HG03469 (cell line): ENCODE measurements at regions not wholly inside any gene's neighbourhood (a gene's known extent, or its start where the extent isn't known, plus 50 kb on each side); places are given as distances from the start of the nearest gene placed in this dataset.

Source experiments
- ATAC-seq: cut with Tn5 transposase; IDR thresholded peaks from one replicate; pipeline ENCODE4 v1.9.1; 2021; ENCODE audit warnings: mild to moderate bottlenecking, moderate library complexity, moderate number of reproducible peaks; ENCODE audit not compliant: unreplicated experiment

DNA sequence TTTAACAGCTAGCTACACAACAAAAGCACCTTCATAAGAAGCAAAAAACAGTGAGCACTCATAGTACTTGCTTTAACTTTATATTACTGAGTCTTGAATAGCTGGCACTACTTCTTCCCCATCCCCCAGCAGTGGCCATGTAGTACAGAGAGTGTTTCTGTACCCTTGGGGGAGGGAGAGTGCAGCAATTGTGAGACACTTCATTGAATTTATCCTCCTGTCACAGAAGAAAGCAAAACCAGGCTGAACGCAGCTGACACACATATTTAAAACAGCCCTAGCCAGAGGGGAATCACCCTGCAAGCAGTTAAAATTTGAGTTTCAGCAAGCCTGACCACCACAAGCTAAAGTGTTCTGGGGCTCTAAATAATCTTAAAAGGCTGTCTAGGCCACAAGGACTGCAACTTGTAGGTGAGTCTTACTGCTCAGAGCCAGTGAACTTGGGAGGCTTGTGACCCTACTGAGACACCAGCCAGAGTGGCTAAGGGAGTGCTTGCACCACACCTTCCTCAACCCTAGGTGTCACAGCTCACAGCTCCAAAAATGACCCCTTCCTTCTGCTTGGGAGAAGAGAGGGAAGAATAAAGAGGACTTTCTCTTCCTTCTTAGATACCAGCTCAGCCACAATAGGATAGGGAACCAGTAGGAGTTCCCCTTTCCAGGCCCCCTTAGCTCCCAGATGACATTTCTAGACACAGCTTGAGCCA, 97.7 kb upstream of the MEOX2 start:
- no peak for ATAC-seq

DNA sequence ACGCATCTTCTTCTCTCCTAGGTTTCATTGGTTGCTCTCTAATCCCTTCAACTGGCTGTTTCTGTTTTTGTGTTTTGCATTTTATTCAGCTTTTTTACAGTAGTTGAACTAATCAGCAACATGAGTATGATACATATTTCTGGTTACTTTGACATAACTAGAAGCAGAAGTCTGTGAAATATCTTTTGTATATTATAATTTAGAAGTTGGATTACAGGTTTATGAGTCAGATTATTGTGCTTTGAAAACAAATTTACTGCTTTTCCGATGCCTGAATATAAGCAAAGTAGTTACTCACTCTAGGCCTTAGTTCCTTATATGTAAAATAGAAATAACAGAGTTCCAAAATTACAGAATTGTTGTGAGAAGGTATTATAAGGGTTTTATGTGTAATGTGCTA, 96.2 kb upstream of the MEOX2 start:
- ATAC-seq = no peak

- ATAC-seq = no peak
Measured at GRCh38 chr7:15781944-15782343, 95.5 kb upstream of the MEOX2 start.

DNA sequence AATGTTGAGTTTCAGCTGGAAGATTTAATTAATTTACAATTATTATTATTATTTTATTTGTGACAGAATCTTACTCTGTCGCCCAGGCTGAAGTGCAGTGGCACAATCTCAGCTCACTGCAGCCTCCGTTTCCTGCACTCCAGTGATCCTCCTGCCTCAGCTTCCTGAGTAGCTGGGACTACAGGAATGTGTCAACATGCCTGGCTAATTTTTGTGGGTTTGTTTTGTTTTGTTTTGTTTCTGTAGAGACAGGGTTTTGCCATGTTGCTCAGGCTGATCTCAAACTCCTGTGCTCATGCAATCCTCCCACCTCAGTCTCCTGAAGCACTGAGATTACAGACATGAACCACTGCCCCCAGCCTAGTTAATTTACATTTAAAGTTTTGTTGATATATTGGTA, 93.8 kb upstream of the MEOX2 start:
- no peak for ATAC-seq

- no peak for ATAC-seq
Measured at GRCh38 chr7:15778191-15778590, 91.7 kb upstream of the MEOX2 start.

DNA sequence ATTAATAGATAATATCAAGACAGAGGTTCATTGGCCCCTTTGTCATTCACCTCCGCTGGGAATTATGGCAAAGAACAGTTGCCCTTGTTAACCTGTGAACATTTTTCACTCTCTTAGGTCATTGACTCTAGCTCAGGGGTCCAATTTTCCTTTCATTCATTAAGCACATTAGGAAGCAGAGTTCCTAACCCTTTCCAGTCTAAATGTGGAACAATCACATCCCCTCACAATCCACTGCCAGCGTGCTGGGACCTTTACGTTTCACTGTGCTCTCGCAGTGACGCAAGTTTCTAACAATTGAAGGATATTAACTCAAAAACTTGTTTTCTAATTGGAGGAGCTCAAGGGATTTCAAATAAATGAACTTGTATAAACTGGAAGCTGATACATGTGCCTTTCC, 79.3 kb upstream of the MEOX2 start:
- ATAC-seq = no peak

GRCh38 chr7:15764851-15765382, 78.4 kb upstream of the MEOX2 start:
- ATAC-seq = no peak

DNA sequence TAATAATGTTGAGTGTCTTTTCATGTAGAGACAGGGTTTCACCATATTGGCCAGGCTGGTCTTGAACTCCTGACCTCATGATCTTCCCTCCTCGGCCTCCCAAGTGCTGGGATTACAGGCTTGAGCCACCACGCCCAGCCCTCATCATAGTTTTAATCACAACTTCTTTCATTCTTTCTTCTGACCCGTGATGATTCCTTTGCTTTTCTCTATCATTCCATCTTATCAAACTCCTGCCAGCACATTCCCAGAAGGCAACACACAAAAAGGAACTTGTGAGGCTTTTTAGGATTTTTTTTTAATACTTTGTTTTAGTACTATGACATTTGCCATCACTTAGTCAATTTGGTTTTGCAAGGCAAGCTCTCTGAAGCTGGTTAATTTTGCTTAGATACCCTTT, 77.5 kb upstream of the MEOX2 start:
- ATAC-seq = no peak

DNA sequence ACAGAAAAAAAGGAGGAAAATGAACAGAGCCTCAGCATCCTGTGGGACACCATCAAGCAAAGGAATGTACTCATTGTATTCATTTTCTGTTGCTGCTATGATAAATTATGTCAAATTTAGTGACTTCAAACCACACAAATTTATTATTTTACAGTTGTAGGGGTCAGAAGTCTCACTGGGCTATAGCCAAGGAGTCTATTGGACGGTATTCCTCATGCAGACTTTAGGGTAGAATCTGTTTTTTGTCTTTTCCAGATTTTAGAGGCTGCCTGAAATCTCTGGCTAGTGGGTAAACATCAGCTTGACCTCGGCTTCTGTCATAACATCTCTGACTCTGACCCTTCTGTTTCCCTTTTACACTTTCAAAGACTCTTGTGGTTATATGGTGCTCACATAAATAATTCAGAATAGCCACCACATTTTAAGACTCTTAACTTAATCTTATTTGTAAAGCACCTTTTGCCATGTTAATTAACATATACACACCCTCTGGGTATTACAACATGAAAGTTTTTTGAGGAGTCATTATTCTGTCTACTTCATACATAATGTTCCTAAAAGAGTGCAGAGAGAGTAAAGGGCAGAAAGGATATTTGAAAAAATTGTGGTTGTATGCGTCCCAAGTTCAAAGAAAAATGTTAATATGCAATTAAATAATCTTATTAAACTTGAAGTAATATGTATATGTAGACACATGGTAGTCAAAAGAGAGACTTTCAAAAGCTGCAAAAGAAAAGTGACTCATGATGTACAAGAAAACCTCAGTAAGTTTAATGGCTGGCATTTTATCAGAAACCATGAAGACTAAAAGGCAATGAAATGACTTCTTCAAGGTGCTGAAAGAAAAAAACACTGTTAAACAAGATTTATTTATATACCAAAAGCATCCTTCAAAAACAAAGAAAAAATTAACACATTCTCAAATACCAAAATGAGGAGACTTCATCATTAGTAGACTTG, 70.8 kb upstream of the MEOX2 start:
- ATAC-seq = no peak

- ATAC-seq = no peak
Measured at GRCh38 chr7:15755061-15755460, 68.6 kb upstream of the MEOX2 start.

- no peak for ATAC-seq
Measured at GRCh38 chr7:15753887-15754579, 67.5 kb upstream of the MEOX2 start.

- no peak for ATAC-seq
Measured at GRCh38 chr7:15752377-15752776, 65.9 kb upstream of the MEOX2 start.

GRCh38 chr7:15751191-15751701, 64.8 kb upstream of the MEOX2 start:
- ATAC-seq = no peak

GRCh38 chr7:15750727-15751126, 64.2 kb upstream of the MEOX2 start:
- ATAC-seq = no peak

- no peak for ATAC-seq
Measured at GRCh38 chr7:15749631-15750030, 63.1 kb upstream of the MEOX2 start.

DNA sequence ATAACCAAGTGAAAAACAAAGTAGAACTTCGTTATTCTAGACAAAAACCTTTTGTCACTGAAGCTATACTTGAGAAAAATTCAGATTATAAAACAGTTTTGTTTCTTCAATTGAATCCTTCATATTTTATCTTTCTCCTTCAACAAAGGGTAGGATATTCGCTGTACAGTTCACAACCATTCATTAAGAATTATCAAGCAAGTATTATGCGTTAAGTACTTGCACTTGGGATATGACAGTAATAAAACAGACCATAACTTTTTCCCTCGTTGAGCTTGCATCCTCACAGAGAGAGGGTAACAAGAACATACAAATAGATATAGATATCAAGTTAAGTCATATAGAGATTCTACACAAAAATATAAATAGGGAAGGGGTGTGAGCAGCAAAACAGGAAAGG, 61.2 kb upstream of the MEOX2 start:
- ATAC-seq = no peak

GRCh38 chr7:15747301-15747700, 60.8 kb upstream of the MEOX2 start:
- no peak for ATAC-seq

GRCh38 chr7:15743926-15744480, 57.5 kb upstream of the MEOX2 start:
- no peak for ATAC-seq

DNA sequence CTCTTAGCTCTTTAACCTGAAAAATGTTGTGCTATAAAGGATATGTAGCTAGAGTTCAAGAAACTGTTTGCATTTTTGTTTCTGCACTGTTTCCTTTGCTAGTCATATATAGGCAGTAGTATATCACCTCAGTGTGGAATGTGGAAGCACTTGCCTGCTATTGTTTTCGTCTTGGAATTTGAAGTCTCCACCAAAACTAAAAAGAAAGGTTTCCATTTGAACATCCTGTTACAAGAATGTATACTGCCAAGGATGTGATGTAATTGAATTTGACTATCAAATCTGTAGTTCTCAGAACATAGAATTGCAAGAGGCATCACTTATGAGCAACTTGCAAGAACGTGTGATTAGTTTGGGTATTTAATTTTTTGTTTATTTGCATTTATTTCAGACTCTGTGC, 51.1 kb upstream of the MEOX2 start:
- ATAC-seq = no peak
